DMS114 treated with DMSO at 0.1 percent for 48 hours (cell line): ENCODE measurements at regions not wholly inside any gene's neighbourhood (a gene's known extent, or its start where the extent isn't known, plus 50 kb on each side); places are given as distances from the start of the nearest gene placed in this dataset.

Experiments
- DNase-seq: peaks from one replicate; lab custom pipeline; 2025; ENCODE audit not compliant: unreplicated experiment; lab: John Stamatoyannopoulos, UW

DNA sequence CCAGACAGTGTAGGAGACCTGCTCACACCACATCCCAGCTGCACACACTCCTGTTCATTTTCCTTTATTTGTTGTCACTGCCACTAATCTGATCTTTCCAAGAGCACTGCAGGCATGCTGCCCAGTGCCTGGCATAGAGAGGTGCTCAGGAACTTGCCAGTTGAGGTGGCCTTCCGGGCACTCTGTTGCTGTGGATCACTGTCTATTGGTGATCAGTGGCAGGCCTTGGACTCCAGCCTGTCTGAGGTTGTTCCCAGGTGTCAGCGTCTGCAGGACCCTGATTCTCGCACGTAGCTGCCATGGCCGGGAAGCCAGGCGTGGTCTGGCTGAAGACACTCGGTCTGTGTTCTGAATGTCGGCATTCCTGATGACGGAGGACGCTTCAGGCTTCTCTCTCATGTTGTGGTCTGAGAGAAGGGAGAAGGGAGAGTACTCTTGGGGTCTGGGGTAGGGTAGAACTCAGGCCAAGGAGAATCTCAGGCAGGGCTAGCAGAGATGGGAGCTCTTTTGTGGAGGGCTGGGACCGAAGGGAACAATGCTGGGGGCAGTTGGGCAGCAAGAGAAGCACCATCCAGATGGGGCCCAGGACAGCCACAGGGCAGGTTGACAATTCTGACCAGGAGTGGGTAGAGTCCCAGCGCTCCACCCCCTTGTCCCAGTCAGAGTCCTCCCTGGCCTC lies 240.9 kb downstream of the MYCN start:
- no peak for DNase-seq

- DNase-seq, result no peak
Measured at GRCh38 chr2:16180631-16181030, 240.3 kb downstream of the MYCN start.

DNA sequence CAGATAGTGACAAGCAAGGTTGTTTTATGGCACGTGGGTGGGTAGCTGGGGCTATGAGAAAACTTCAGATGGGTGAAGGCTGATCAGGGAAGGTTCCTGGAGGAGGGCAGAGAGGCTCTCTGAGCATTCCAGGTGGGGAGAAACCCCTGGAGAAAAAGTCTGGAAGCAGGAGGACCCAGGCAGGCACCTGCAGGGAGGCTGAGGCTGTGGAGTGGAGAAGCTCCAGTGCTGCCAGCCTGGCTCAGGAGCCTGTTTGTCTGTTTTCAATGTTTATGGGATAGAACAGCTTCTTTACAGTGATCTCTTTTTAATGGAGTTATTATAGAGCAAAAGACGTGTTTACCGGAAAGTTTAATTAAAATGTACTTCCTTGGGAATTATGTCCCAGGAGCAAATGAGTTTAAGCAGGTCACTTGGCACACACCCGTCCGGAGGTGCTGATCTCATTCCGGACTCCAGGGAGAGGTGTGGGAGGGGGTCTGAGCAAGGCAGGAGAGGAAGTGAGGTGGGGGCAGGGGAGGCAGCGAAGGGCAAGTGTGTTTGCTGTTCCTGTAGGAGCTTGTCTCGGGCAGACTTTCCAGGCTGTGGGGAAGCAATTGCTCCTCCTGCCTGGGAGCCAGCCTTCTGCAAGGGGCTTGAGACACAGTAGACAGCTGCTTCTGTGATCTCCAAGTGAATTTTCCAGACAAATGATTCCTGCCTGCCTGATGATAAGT lies 239.5 kb downstream of the MYCN start:
- no peak for DNase-seq

DNA sequence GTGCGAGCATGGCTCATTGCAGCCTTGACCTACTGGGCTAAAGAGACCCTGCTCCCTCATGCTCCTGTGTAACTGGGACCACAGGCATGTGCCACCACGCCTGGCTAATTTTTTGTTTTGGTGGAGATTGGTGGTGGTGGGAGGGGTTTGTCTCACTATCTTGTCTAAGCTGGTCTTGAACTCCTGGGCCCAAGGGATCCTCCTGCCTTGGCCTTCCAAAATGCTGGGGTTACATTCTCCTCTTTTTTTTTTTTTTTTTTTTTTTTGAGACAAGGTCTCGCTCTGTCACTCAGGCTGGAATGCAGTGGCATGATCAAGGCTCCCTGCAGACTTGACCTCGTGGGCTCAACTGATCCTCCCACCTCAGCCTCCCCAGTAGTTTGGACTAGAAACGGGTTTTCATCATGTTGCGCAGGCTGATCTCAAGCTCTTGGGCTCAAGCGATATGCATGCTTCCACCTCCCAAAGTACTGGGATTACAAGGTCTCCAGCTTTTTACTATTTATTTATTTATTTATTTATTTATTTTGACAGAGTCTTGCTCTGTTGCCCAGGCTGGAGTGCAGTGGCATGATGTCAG lies 238.3 kb downstream of the MYCN start:
- DNase-seq, result no peak

- no peak for DNase-seq
Measured at GRCh38 chr2:16177671-16178180, 237.4 kb downstream of the MYCN start.

GRCh38 chr2:16176971-16177480 lies 236.7 kb downstream of the MYCN start:
- no peak for DNase-seq

DNA sequence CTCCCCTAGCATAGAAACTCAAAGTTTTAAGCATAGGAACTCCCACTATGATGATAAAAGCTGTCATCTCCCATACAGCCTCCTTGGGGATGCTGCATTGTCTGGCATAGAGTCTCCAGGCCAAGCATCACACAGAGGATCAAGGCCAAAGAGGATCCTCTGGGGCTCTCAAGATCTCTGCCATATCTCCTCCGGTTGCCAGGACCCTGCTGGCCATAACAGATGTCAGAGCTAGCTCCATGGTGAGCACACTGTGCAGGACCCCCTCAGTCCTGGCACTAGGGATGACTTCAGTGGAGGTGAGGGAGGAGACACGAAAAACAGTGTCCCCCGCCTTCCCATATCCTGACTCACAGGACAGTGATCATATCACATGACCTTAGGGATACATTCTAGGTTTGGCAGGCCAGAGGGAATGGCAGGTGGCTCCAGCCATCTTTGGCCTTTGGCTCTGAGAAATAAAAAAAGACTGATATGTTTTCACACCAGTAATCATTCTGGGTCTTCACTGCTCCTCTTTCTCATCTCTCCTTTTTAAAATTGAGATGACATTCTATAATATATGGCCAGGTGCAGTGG lies 235.0 kb downstream of the MYCN start:
- DNase-seq, result no peak

DNA sequence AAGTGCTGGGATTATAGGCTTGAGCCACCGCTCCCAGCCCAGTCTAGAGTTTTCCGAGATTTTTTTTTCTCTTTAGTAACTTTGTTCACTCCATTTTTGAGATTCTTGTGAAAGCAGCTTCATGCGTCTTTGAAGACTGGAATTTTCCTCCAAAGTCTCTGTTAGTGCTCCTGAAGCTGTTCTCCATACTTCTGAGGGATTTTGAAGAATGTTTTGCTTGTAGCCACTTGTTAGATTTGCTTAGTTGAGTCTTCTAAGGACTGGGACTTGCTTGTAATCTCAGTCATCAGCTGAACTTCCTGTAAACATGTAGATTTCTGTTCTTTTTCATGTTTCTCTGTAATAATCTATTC lies 234.3 kb downstream of the MYCN start:
- DNase-seq, result no peak

DNA sequence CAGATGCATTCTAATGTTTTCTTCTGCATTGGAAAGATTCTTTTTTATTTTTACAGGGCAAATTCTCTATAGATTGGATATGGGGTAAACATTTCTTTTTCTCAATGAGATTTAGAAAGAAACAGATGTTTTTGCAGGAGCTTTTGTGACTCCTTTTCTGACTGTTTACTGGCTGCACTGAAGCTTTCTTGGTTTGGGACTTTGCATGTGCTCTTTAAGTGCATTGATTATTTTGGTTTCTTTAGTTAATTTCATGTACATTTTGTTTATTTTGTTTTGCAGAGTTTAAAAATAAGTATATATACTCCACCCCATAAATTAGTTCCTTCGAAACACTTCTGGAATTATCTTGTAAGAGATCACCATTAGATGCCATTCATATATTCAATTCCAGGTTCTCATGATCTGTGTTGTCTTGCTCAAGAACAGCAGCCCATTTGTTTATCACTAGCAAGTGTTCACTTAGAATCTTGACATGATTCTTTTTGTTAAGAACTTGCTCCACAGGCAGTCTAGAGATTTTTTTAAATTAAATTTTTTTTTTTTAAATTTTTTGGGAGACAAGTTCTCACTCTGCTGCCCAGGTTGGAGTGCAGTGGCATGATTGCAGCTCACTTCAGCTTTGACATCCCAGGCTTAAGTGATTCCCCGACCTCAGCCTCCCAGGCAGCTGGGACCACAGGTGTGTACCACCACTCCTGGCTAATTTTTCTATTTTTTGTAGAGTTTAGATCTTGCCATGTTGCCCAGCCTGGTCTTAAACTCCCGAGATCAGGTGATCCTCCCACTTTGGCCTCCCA lies 233.7 kb downstream of the MYCN start:
- DNase-seq, result no peak

GRCh38 chr2:16172324-16173175 lies 232.2 kb downstream of the MYCN start:
- DNase-seq, result no peak

GRCh38 chr2:16171425-16171920 lies 231.1 kb downstream of the MYCN start:
- DNase-seq, result no peak

DNA sequence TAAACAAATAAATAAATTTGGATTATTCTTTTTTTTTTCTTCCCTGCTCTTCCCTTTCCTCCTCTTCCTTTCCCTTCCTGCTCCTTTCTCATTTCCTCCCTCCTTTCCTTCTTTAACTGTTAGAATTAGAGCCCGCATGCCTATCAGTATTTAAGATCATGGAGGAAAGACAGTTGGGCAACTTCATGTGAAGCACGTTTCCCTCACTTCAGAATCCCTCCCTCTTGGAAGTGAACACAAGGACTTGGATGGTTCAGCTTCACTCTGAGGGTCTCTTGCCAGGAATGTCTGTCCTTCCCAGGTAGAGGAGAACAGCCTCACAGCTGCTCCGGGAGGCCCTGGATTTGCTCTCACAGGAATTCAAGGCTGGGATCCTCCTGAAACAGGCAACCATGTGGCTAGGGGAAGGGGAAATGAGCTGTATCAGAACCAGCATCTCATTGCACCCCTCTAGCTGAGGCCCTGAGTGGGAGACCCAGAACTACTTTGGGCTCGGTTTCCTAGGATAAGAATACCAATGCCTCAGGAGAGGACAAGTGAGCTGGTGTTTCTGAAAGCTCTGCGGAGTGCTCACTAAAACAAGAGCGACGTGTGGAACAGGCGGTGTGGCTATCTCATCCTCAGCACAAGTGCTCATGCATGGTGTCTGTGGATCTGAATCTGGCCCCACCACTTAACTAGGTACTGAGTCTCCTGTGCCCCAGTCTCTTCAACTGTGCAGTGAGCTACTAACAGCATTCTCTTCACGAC lies 230.5 kb downstream of the MYCN start:
- no peak for DNase-seq

DNA sequence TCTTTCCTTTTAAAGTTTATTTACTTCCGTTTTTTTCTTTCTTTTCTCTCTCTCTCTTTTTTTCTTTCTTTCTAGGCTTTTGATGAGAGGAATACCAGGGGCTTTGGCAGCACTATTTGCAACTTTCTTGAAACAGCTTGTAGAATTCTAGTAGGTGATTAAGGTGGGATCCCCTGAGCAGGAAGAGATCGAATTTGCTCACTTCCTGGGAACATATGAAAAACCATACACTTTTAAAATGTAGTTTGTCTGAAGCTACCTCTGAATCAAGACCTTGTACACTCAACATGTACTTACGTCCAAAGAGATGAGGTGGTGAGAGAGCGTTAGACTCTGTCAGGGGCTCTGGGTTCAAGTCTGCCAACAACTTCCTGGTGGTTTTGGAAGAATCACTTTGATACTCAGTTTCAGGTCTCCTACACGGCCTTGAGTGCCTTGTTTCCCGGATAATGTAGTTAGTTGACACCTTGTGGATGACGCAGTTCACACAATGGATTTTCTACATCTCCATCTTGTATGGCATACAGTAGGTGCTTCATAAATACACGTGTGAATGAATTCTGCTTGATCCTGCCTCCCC lies 229.1 kb downstream of the MYCN start:
- DNase-seq, result no peak

- no peak for DNase-seq
Measured at GRCh38 chr2:16168506-16169264, 228.3 kb downstream of the MYCN start.

GRCh38 chr2:16167870-16168426 lies 227.6 kb downstream of the MYCN start:
- no peak for DNase-seq

DNA sequence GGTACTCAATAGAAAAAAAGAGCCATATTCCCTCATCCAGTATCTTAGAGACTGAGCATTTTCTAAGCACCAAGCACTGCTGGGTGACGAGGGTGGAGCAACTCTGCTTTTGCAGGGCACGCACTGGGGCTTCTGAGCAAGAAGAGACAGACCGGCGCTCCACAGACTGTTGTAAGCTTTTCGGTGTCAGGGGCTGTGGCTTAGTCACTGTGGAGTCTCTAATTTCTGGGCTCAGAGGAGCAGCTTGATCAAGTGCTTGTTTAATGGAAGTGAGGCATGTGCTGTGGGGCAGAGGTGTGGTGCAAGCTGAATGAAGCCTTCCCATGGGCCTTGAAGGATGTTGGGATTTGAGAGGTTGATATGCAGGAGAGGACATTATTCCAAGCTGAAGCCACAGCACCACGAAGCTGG lies 227.1 kb downstream of the MYCN start:
- DNase-seq, result no peak

DNA sequence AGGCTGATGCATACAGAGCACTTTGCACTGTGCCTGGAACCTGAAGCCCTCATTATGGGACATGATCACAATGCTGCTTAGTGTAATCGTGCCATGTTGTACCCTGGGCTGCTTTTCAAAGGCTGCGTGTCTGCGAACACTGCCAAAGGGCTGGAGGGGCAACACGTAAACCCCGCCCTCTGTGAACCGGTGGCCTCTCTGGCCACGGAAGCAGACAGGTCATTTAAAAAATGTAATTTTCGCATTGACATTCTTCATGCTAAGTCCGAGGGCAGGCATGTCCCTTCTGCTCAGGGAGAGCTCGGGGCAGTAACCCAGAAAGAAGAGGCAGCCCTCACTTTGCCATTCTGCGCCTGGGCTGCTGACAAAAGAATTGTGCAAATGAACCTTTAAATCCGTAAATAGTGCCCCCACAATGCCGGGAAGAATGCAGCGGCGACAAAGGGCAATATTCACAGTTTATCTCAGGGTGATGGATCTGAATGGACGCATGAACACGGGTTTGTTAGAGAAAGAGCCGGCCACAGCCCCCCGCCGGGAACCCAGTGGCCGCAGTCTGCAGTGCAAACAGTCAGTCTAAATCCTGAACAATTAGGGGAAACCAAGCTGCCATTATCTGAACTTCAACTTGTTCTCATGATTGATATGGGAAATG lies 226.1 kb downstream of the MYCN start:
- DNase-seq, result no peak
